ENCODE measurements at regions not wholly inside any gene's neighbourhood (a gene's known extent, or its start where the extent isn't known, plus 50 kb on each side); places are given as distances from the start of the nearest gene placed in this dataset.

- H3K79me2 ChIP-seq (ENCODE audit: insufficient read depth, low read length) = no peaks in the 10 kb centered on the region
- no peaks in the 10 kb centered on the region for H3K36me3 Mint-ChIP-seq (ENCODE audit: low read depth, unreplicated experiment)
- peaks cover 2% of the 10 kb centered on the region for H3K9me3 Mint-ChIP-seq (ENCODE audit: unreplicated experiment)
- FAIRE-seq (no peak), DNase-seq (ENCODE audit: low read depth) (no peak)
- H4K20me1 ChIP-seq (ENCODE audit: insufficient read depth, low read length) = no peaks in the 10 kb centered on the region
- no peaks in the 10 kb centered on the region for H3K27me3 ChIP-seq (ENCODE audit: insufficient read depth, low read length)
- H3K36me3 ChIP-seq (ENCODE audit: insufficient read depth, low read length) = no peaks in the 10 kb centered on the region
- H3K27me3 Mint-ChIP-seq (ENCODE audit: low read depth, unreplicated experiment) = no peaks in the 10 kb centered on the region
- H3K4me1 Mint-ChIP-seq (ENCODE audit: low read depth, unreplicated experiment) = no peaks in the 10 kb centered on the region
- no peak overlapping the region for H3K4me3 Mint-ChIP-seq (ENCODE audit: unreplicated experiment)
- no peaks in the 10 kb centered on the region for H3K9me3 ChIP-seq (ENCODE audit: insufficient read depth, low read depth, low read length)
- H3K27ac Mint-ChIP-seq (ENCODE audit: unreplicated experiment) = no peak overlapping the region
- H3K4me1 ChIP-seq (ENCODE audit: insufficient read depth, low read length) = no peaks in the 10 kb centered on the region
- no peak for TF ChIP-seq EZH2 (IDR thresholded peaks at IDR 0.05; ENCODE audit: insufficient read depth, low read length)
- TF ChIP-seq CTCF (IDR thresholded peaks at IDR 0.05; ENCODE audit: insufficient read depth, low read depth, low read length) = no peak
- no peak overlapping the region for H3K9ac ChIP-seq (ENCODE audit: low read length)
- no peak overlapping the region for H2AFZ ChIP-seq (ENCODE audit: low read depth, low read length)
- H3K4me2 ChIP-seq (ENCODE audit: low read length) = no peak overlapping the region
- H3K27ac ChIP-seq (ENCODE audit: low read depth, low read length) = no peak overlapping the region
- no peak overlapping the region for H3K4me3 ChIP-seq (ENCODE audit: insufficient read depth, low read depth, low read length)
Measured at GRCh38 chr5:97453263-97453662, 270.2 kb upstream of the RIOK2 start.

GRCh38 chr5:97454015-97454414, 271.0 kb upstream of the RIOK2 start:
- no peak for FAIRE-seq
- no peaks in the 10 kb centered on the region for H3K79me2 ChIP-seq (ENCODE audit: insufficient read depth, low read length)
- Mint-ChIP-seq H3K9me3 (ENCODE audit: unreplicated experiment) (no peaks in the 10 kb centered on the region), H3K27me3 (ENCODE audit: low read depth, unreplicated experiment) (no peaks in the 10 kb centered on the region), H3K4me3 (ENCODE audit: unreplicated experiment) (no peak overlapping the region), H3K4me1 (ENCODE audit: low read depth, unreplicated experiment) (no peaks in the 10 kb centered on the region), H3K27ac (ENCODE audit: unreplicated experiment) (no peak overlapping the region), H3K36me3 (ENCODE audit: low read depth, unreplicated experiment) (no peaks in the 10 kb centered on the region)
- H4K20me1 ChIP-seq (ENCODE audit: insufficient read depth, low read length) = no peaks in the 10 kb centered on the region
- no peak overlapping the region for H3K9ac ChIP-seq (ENCODE audit: low read length)
- H3K36me3 ChIP-seq (ENCODE audit: insufficient read depth, low read length) = no peaks in the 10 kb centered on the region
- H3K27me3 ChIP-seq (ENCODE audit: insufficient read depth, low read length) = no peaks in the 10 kb centered on the region
- H3K4me2 ChIP-seq (ENCODE audit: low read length) = no peak overlapping the region
- H3K4me1 ChIP-seq (ENCODE audit: insufficient read depth, low read length) = no peaks in the 10 kb centered on the region
- H3K4me3 ChIP-seq (ENCODE audit: insufficient read depth, low read depth, low read length) = no peak overlapping the region
- H3K9me3 ChIP-seq (ENCODE audit: insufficient read depth, low read depth, low read length) = no peaks in the 10 kb centered on the region
- TF ChIP-seq EZH2 (IDR thresholded peaks at IDR 0.05; ENCODE audit: insufficient read depth, low read length) (no peak), CTCF (IDR thresholded peaks at IDR 0.05; ENCODE audit: insufficient read depth, low read depth, low read length) (no peak)
- H2AFZ ChIP-seq (ENCODE audit: low read depth, low read length) = no peak overlapping the region
- H3K27ac ChIP-seq (ENCODE audit: low read depth, low read length) = no peak overlapping the region
- DNase-seq (ENCODE audit: low read depth) = no peak

GRCh38 chr5:97455996-97456395, 272.9 kb upstream of the RIOK2 start:
- Histone ChIP-seq H3K4me3 (ENCODE audit: insufficient read depth, low read depth, low read length) (no peak overlapping the region), H3K36me3 (ENCODE audit: insufficient read depth, low read length) (no peaks in the 10 kb centered on the region), H3K9ac (ENCODE audit: low read length) (no peak overlapping the region), H3K27ac (ENCODE audit: low read depth, low read length) (no peak overlapping the region), H3K4me1 (ENCODE audit: insufficient read depth, low read length) (no peaks in the 10 kb centered on the region), H3K79me2 (ENCODE audit: insufficient read depth, low read length) (no peaks in the 10 kb centered on the region), H3K27me3 (ENCODE audit: insufficient read depth, low read length) (no peaks in the 10 kb centered on the region), H4K20me1 (ENCODE audit: insufficient read depth, low read length) (no peaks in the 10 kb centered on the region), H3K9me3 (ENCODE audit: insufficient read depth, low read depth, low read length) (no peaks in the 10 kb centered on the region), H3K4me2 (ENCODE audit: low read length) (no peak overlapping the region), H2AFZ (ENCODE audit: low read depth, low read length) (no peak overlapping the region)
- FAIRE-seq (no peak), DNase-seq (ENCODE audit: low read depth) (no peak)
- no peaks in the 10 kb centered on the region for H3K27me3 Mint-ChIP-seq (ENCODE audit: low read depth, unreplicated experiment)
- H3K9me3 Mint-ChIP-seq (ENCODE audit: unreplicated experiment) = no peaks in the 10 kb centered on the region
- no peaks in the 10 kb centered on the region for H3K36me3 Mint-ChIP-seq (ENCODE audit: low read depth, unreplicated experiment)
- TF ChIP-seq CTCF (IDR thresholded peaks at IDR 0.05; ENCODE audit: insufficient read depth, low read depth, low read length) (no peak), EZH2 (IDR thresholded peaks at IDR 0.05; ENCODE audit: insufficient read depth, low read length) (no peak)
- no peaks in the 10 kb centered on the region for H3K4me1 Mint-ChIP-seq (ENCODE audit: low read depth, unreplicated experiment)
- H3K4me3 Mint-ChIP-seq (ENCODE audit: unreplicated experiment) = no peak overlapping the region
- H3K27ac Mint-ChIP-seq (ENCODE audit: unreplicated experiment) = no peak overlapping the region
